H1 (cell line): ENCODE measurements at regions not wholly inside any gene's neighbourhood (a gene's known extent, or its start where the extent isn't known, plus 50 kb on each side); places are given as distances from the start of the nearest gene placed in this dataset.

Source experiments
- ATF2 ChIP-seq: IDR thresholded peaks from 2 replicates; pipeline ENCODE4 v1.6.1; 2012; ENCODE audit warnings: low read length, inconsistent platforms
- BRCA1 ChIP-seq: IDR thresholded peaks from 2 replicates; pipeline ENCODE4 v1.6.1; 2012; ENCODE audit warnings: low read depth, low read length, improper control_type of control experiment
- CTCF ChIP-seq, 3 experiments: IDR thresholded peaks; 1 replicate in 2 of 3; 2 replicates in 1 of 3; pipeline versions ENCODE4 v1.5.1 to v1.6.1; 2011; ENCODE audit warnings: low read length in 3 of 3, mild to moderate bottlenecking in 3 of 3, inconsistent platforms in 2 of 3, low read depth in 1 of 3, moderate library complexity in 1 of 3; ENCODE audit not compliant: insufficient read depth in 1 of 3; ENCODE audit errors: control extremely low read depth in 1 of 3
- E2F6 ChIP-seq: IDR thresholded peaks from 2 replicates; pipeline ENCODE4 v1.6.1; 2012; ENCODE audit warnings: inconsistent platforms
- EGR1 ChIP-seq: IDR thresholded peaks from 2 replicates; pipeline ENCODE4 v1.6.1; 2011; ENCODE audit warnings: low read depth, low read length, borderline replicate concordance
- EP300 ChIP-seq, 2 experiments: IDR thresholded peaks; 1 replicate in 1 of 2; 2 replicates in 1 of 2; pipeline ENCODE4 v1.6.1; 2011 to 2012; ENCODE audit warnings: low read depth in 2 of 2, low read length in 2 of 2, mild to moderate bottlenecking in 2 of 2, borderline replicate concordance in 1 of 2, inconsistent platforms in 1 of 2, moderate library complexity in 1 of 2
- EZH2 ChIP-seq: fragments of 200-600 bp; sonication (generic); IDR thresholded peaks from 2 replicates; pipeline ENCODE4 v1.7.1; 2012; ENCODE audit warnings: low read depth, mild to moderate bottlenecking, moderate library complexity, low read length, inconsistent platforms; ENCODE audit not compliant: severe bottlenecking
- GABPA ChIP-seq: IDR thresholded peaks from 2 replicates; pipeline ENCODE4 v1.6.1; 2011; ENCODE audit warnings: mild to moderate bottlenecking, low read length, moderate library complexity, borderline replicate concordance; ENCODE audit not compliant: insufficient read depth
- POLR2A ChIP-seq, 2 experiments: IDR thresholded peaks; 1 replicate in 1 of 2; 2 replicates in 1 of 2; pipeline ENCODE4 v1.6.1; 2011; ENCODE audit warnings: low read depth in 2 of 2, low read length in 2 of 2, mild to moderate bottlenecking in 2 of 2; ENCODE audit errors: control extremely low read depth in 1 of 2
- POLR2AphosphoS5 ChIP-seq: IDR thresholded peaks from 2 replicates; pipeline ENCODE4 v1.6.1; 2011; ENCODE audit warnings: low read depth, low read length
- POU5F1 ChIP-seq: IDR thresholded peaks from 2 replicates; pipeline ENCODE4 v1.6.1; 2011; ENCODE audit warnings: low read depth, mild to moderate bottlenecking, low read length, moderate library complexity
- SP4 ChIP-seq: IDR thresholded peaks from 2 replicates; pipeline ENCODE4 v1.6.1; 2012; ENCODE audit warnings: low read length, inconsistent platforms

GRCh38 chr6:137978252-137978896, 111.3 kb downstream of the TNFAIP3 start:
- TF ChIP-seq POLR2A (IDR thresholded peaks at IDR 0.05; ENCODE audit: control extremely low read depth in 1 of 2, low read depth in 2 of 2, low read length in 2 of 2) = no peak
- no peak for TF ChIP-seq EP300 (IDR thresholded peaks at IDR 0.05; ENCODE audit: borderline replicate concordance in 1 of 2, low read depth in 2 of 2, low read length in 2 of 2)
- TF ChIP-seq POLR2AphosphoS5 = no peak
- no peak for TF ChIP-seq CTCF (IDR thresholded peaks at IDR 0.05; ENCODE audit: control extremely low read depth in 1 of 3, insufficient read depth in 1 of 3, low read depth in 1 of 3, low read length in 3 of 3)
- no peak for TF ChIP-seq GABPA
- no peak for TF ChIP-seq EGR1
- TF ChIP-seq E2F6 = no peak
- no peak for TF ChIP-seq POU5F1
- TF ChIP-seq BRCA1 = no peak
- no peak for TF ChIP-seq ATF2
- no peak for TF ChIP-seq SP4
- TF ChIP-seq EZH2 = no peak
